Transverse colon (tissue), 4 donors: ENCODE measurements at regions not wholly inside any gene's neighbourhood (a gene's known extent, or its start where the extent isn't known, plus 50 kb on each side); places are given as distances from the start of the nearest gene placed in this dataset.
"Not testable (repeated sequence)": the region's sequence is repeated elsewhere in the genome, so short reads cannot be mapped to it uniquely, and the experiment has no call there.

Experiments
- DNase-seq: peaks from one replicate; pipeline ENCODE4 v3.0.0-alpha.2; 2019
- H3K27ac ChIP-seq, 4 donors: fragments of 200-600 bp; sonication (generic); 2 replicates each; pipeline ENCODE4 v1.5.1; 2016 to 2018; ENCODE audit warnings: inconsistent platforms in 4 of 4
- H3K27me3 ChIP-seq: fragments of 200-600 bp; sonication (generic); 2 replicates; pipeline ENCODE4 v1.5.1; 2017; ENCODE audit warnings: inconsistent platforms
- H3K36me3 ChIP-seq, 4 donors: fragments of 200-600 bp; sonication (generic); 2 replicates each; pipeline ENCODE4 v1.5.1; 2017 to 2019; ENCODE audit warnings: inconsistent platforms in 4 of 4
- H3K4me1 ChIP-seq, 4 donors: fragments of 200-600 bp; sonication (generic); 2 replicates each; pipeline ENCODE4 v1.5.1; 2017 to 2020; ENCODE audit warnings: inconsistent platforms in 4 of 4
- H3K4me3 ChIP-seq, 4 donors: fragments of 200-600 bp; sonication (generic); 1 replicate in 1 of 4; 2 replicates in 3 of 4; pipeline versions ENCODE4 v1.5.1 to v1.6.1; 2017 to 2019; ENCODE audit warnings: inconsistent platforms in 4 of 4
- H3K9me3 ChIP-seq, 2 donors: fragments of 200-600 bp; sonication (generic); 2 replicates each; pipeline ENCODE4 v1.5.1; 2017 to 2019; ENCODE audit warnings: inconsistent platforms in 2 of 2
- EP300 ChIP-seq: sonication (generic); formaldehyde crosslinking; IDR thresholded peaks from one replicate; pipeline ENCODE4 v1.6.1; 2017; ENCODE audit warnings: antibody characterized with exemption, low read depth
- POLR2A ChIP-seq: fragments of 450-650 bp; IDR thresholded peaks from one replicate; pipeline ENCODE4 v1.6.1; 2016; ENCODE audit warnings: antibody characterized with exemption, mild to moderate bottlenecking, moderate library complexity
- POLR2AphosphoS5 ChIP-seq, 3 donors: sonication (generic); formaldehyde crosslinking; IDR thresholded peaks; one replicate each; pipeline ENCODE4 v1.6.1; 2016; ENCODE audit warnings: antibody characterized with exemption in 3 of 3
- WGBS, 2 donors: methylation state at CpG; one replicate each; pipeline ENCODE4 v1.1.5; 2018; ENCODE audit warnings: low coverage in 1 of 2; 5-methylcytosine and 5-hydroxymethylcytosine counted together
- in situ Hi-C, 4 donors: fragments of 200-750 bp; cut with MboI; loops; one replicate each; pipeline versions ENCODE4 v1.15.0 to v1.15.1; 2017; ENCODE audit warnings: low sequenced_read_pairs in 3 of 4, low pct_ligation_motif_present in 1 of 4, low pct_unique_long_range_greater_than_20kb in 1 of 4
- intact Hi-C: fragments of 100-400 bp; cut with DNase I; formaldehyde crosslinking; loops from one replicate; pipeline ENCODE4 v1.15.1; 2023; ENCODE audit warnings: low total_unique reads
- TF ChIP-seq, protein P1 (sequence below), 5 experiments: fragments of 200-600 bp in 3 of 5; fragments of 450-650 bp in 2 of 5; sonication (generic) in 3 of 5; IDR thresholded peaks; 1 replicate in 2 of 5; 2 replicates in 3 of 5; pipeline ENCODE4 v1.5.1; 2016 to 2017; ENCODE audit warnings: antibody characterized with exemption in 5 of 5, inconsistent platforms in 3 of 5, mild to moderate bottlenecking in 2 of 5, moderate library complexity in 1 of 5

DNA sequence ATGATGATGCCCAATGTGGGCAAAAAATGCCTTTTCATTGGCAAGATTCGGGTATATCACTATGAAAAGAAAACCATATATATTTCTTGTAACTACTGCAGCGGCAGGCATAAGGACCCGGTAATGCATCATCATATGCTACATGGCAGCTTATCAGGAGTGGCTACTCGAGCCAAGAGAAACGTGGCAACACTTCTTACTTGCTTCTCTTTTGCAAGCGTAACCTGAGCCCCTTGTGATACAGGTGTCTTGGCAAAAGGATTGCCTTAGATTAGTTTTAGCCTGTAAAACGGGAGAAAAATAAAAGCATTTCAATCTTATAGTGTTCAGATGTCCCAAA is 280.3 kb downstream of the SPRY1 start:
- H3K4me1 ChIP-seq: peaks cover 0 to 16% (median 0%) of the 10 kb centered on the region in 4 donors
- H3K36me3 ChIP-seq: no peaks in the 10 kb centered on the region
- no peak overlapping the region for H3K27ac ChIP-seq
- no peaks in the 10 kb centered on the region for H3K9me3 ChIP-seq
- WGBS, 2 donors: 75 to 85% methylated on average over 6 to 7 of the region's 7 CpGs
- H3K4me3 ChIP-seq: no peak overlapping the region
- TF ChIP-seq POLR2A: no peak
- intact Hi-C loops (no loop called here), in situ Hi-C loops (no loop called here)
- no peak for DNase-seq
- H3K27me3 ChIP-seq: no peaks in the 10 kb centered on the region

DNA sequence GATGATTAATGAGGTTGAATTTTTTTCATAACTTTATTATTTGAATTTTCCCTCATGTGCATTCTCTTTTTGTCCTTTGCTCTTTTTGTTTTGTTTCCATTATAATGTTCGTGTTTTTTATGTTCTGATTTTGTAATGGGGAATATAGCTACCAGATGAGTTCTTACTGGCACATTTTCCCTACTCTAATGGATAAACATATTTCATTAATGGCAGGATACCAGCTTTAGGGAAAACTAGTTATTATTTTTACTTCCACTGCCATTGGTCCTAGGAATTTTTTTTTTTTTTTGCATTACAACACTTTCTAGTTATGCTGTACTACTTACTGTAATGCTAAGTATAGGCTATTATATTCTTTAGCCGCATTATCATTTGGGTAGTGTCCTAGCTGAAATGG is 286.3 kb downstream of the SPRY1 start:
- Histone ChIP-seq H3K4me3 (no peak overlapping the region), H3K9me3 (no peaks in the 10 kb centered on the region), H3K4me1 (no peaks in the 10 kb centered on the region), H3K36me3 (no peaks in the 10 kb centered on the region), H3K27me3 (no peaks in the 10 kb centered on the region), H3K27ac (no peak overlapping the region)
- 79 to 96% methylated on average over 2 of the region's 2 CpGs for WGBS, 2 donors
- in situ Hi-C loops: no loop called here
- TF ChIP-seq POLR2AphosphoS5 (IDR thresholded peaks at IDR 0.05) (no peak), POLR2A (no peak), EP300 (no peak)
- TF ChIP-seq, protein P1, sequence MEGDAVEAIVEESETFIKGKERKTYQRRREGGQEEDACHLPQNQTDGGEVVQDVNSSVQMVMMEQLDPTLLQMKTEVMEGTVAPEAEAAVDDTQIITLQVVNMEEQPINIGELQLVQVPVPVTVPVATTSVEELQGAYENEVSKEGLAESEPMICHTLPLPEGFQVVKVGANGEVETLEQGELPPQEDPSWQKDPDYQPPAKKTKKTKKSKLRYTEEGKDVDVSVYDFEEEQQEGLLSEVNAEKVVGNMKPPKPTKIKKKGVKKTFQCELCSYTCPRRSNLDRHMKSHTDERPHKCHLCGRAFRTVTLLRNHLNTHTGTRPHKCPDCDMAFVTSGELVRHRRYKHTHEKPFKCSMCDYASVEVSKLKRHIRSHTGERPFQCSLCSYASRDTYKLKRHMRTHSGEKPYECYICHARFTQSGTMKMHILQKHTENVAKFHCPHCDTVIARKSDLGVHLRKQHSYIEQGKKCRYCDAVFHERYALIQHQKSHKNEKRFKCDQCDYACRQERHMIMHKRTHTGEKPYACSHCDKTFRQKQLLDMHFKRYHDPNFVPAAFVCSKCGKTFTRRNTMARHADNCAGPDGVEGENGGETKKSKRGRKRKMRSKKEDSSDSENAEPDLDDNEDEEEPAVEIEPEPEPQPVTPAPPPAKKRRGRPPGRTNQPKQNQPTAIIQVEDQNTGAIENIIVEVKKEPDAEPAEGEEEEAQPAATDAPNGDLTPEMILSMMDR (IDR thresholded peaks at IDR 0.05): no peak
- no peak for DNase-seq
- intact Hi-C loops: no loop called here

DNA sequence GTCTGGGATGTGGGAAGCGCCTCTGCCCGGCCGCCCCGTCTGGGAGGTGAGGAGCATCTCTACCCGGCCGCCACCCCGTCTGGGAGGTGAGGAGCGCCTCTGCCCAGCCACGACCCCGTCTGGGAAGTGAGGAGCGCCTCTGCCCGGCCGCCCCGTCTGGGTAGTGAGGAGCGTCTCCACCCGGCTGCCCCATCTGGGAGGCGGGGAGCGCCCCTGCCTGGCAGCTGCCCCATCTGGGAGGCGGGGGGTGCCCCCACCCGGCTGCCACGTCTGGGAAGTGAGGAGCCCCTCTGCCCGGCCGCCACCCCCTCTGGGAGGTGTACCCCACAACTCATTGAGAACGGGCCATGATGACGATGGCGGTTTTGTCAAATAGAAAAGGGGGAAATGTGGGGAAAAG is 288.3 kb downstream of the SPRY1 start:
- H3K4me3 ChIP-seq, intact Hi-C loops, H3K27ac ChIP-seq, H3K4me1 ChIP-seq, H3K36me3 ChIP-seq, in situ Hi-C loops, DNase-seq, H3K9me3 ChIP-seq, H3K27me3 ChIP-seq: not testable (repeated sequence)
- WGBS, 2 donors: 94% methylated on average over 17 of the region's 26 CpGs; no CpG with 5 or more reads in 1 of the 2 donors

DNA sequence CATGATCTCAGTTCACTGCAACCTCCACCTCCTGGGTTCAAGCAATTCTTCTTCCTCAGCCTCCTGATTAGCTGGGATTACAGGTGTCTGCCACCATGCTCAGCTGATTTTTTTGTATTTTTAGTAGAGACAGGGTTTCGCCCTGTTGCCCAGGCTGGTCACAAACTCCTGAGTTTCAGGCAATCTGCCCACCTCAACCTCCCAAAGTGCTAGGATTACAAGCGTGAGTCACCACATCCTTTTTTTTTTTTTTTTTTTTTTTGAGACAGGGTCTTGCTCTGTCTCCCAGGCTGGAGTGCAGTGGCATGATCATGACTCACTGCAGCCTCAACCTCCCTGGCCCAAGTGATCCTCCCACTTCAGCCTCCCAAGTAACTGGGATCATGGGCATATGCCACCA is 298.9 kb downstream of the SPRY1 start:
- DNase-seq, H3K27ac ChIP-seq, H3K36me3 ChIP-seq, H3K4me1 ChIP-seq, H3K4me3 ChIP-seq, H3K27me3 ChIP-seq, in situ Hi-C loops, intact Hi-C loops, H3K9me3 ChIP-seq: not testable (repeated sequence)
- 74 to 86% methylated on average over 2 of the region's 2 CpGs for WGBS, 2 donors

DNA sequence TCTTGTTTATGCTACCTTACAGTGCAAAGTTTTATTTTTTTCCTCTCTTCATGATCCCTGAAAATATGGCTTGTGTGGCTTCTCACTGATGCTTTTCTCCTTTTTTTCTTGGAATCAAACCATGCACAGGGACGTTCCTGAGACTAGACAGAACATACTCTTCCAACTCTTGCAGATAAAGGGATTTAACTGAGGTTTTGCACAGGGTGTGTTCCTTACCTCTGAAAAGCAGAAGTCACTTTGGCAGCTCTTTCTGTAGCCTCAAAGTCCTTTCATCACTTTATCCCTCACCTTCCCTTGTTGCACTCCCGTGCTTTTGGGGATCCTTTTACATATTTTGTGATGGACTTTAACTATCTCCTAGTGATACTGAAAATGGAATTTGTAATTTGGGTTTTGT is 300.1 kb downstream of the SPRY1 start:
- peaks cover 0 to 4% (median 0%) of the 10 kb centered on the region in 4 donors for H3K4me1 ChIP-seq
- intact Hi-C loops (no loop called here), in situ Hi-C loops (no loop called here)
- WGBS, 2 donors: 53 to 65% methylated on average over 2 of the region's 2 CpGs
- TF ChIP-seq POLR2A (no peak), POLR2AphosphoS5 (IDR thresholded peaks at IDR 0.05) (no peak), EP300 (no peak)
- TF ChIP-seq, protein P1 (IDR thresholded peaks at IDR 0.05): no peak
- no peak overlapping the region for H3K4me3 ChIP-seq
- no peaks in the 10 kb centered on the region for H3K27me3 ChIP-seq
- no peaks in the 10 kb centered on the region for H3K9me3 ChIP-seq
- no peak overlapping the region for H3K27ac ChIP-seq
- no peaks in the 10 kb centered on the region for H3K36me3 ChIP-seq
- no peak for DNase-seq

DNA sequence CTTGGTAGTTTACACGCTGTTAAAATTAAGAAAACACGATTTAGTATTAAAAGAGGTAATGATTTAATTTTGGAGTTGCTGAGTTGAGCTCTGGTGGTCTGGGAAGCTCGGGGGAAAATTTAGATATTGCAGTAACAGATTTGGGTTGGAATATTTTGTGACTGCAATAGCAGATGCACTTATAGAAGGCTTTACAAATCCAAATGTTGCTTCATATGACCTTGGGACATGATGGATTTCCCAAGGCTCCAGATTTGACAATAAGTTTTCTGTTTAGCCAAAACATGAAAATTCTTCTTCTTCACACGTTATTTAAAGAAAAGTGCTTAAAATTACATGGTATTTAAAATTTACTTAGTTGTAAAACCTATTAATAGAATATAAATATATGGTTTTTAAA is 302.0 kb downstream of the SPRY1 start:
- Histone ChIP-seq H3K4me3 (no peak overlapping the region), H3K27me3 (no peaks in the 10 kb centered on the region), H3K27ac (no peak overlapping the region), H3K9me3 (no peaks in the 10 kb centered on the region), H3K36me3 (no peaks in the 10 kb centered on the region), H3K4me1 (peaks cover 0 to 4% (median 0%) of the 10 kb centered on the region in 4 donors)
- TF ChIP-seq POLR2A (no peak), POLR2AphosphoS5 (IDR thresholded peaks at IDR 0.05) (no peak), EP300 (no peak)
- TF ChIP-seq, protein P1 (IDR thresholded peaks at IDR 0.05): no peak
- intact Hi-C loops (no loop called here), in situ Hi-C loops (no loop called here)
- DNase-seq: no peak
- 81 to 83% methylated on average over 4 of the region's 4 CpGs for WGBS, 2 donors
